GM18505 (cell line): ENCODE measurements at regions not wholly inside any gene's neighbourhood (a gene's known extent, or its start where the extent isn't known, plus 50 kb on each side); places are given as distances from the start of the nearest gene placed in this dataset.
A peak's percentile ranks its signal among the peaks of the same experiment; 100 is the strongest.

Experiments
- ATAC-seq: cut with Tn5 transposase; IDR thresholded peaks from one replicate; pipeline ENCODE4 v1.9.1; 2021; ENCODE audit not compliant: unreplicated experiment
- POLR2A ChIP-seq: IDR thresholded peaks from 4 replicates; pipeline ENCODE4 v1.6.1; 2011; ENCODE audit warnings: borderline replicate concordance; ENCODE audit not compliant: insufficient read depth, insufficient read length; ENCODE audit errors: extremely low read depth

DNA sequence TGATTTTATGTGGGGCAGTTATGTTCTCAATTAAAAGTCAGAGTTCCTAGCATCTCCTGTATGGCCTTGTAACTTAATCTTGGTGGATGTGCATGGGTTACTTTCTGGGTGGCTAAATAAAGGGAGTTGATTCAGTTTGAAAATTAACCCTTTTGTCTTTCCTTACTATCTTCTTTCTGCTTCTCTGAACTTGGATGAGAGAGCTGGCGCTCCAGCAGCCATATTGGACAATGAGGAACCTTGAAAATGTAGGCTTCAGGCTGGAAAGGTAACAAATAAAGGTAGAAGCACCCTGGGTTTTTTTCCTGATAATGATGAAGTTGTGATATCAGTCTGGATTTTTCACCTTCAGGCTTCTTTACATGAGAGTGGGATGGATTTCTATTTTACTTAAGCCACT is 714.1 kb upstream of the TMEM132C start:
- no peak for ATAC-seq

DNA sequence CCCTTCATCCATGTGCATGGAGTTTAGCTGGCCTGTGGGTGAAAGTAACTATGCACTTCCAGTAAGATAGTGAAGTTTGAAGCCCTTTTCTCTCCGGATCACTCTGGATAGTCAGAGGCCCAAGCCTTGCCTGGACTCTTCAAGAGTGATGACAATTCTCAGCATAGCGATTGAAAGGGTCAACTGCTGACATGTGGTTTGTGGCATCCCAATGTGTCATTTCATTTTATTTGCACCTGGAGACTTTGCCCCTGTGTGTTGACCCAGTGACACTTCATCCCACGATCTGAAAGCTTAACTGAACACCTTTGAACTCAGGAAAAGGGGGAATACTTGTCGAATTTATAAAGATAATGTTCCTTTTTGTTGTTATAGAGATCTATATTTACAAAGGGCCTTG is 711.9 kb upstream of the TMEM132C start:
- no peak for TF ChIP-seq POLR2A
- ATAC-seq = no peak

More for the DNA sequence above, 714.1 kb upstream of the TMEM132C start:
- TF ChIP-seq POLR2A = no peak

DNA sequence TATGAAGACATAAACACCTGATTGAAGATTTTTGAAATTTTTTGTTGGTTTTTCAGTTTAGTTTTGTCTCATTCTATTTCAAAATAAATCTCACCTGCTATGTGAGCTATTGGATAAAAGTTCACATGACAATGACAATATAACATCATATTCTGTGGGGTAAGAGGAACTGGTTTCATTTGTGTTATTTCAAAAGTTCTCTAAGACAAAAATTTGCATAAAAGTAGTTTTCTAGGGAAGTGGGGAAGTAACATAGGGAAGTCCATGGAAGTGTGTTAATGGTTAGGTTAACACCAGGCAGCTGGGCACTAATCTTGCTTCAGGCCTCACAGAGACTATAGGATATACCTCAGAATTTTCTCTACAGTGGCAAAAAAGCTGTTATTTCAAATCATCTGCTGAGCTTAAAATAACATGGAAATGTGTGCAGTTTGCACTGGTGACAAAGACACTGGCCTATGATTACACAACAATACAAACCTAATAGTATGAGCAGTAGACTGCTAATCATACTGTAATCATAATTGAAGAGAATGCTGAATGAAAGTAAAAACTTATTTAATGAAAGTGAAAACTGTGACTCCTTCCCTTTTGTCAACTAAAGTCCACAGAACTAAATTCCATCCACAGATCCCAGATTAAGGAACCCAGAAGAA is 710.6 kb upstream of the TMEM132C start:
- no peak for ATAC-seq
- no peak for TF ChIP-seq POLR2A

- no peak for ATAC-seq
- no peak for TF ChIP-seq POLR2A
Observed at GRCh38 chr12:127558361-127558760, 708.6 kb upstream of the TMEM132C start.

DNA sequence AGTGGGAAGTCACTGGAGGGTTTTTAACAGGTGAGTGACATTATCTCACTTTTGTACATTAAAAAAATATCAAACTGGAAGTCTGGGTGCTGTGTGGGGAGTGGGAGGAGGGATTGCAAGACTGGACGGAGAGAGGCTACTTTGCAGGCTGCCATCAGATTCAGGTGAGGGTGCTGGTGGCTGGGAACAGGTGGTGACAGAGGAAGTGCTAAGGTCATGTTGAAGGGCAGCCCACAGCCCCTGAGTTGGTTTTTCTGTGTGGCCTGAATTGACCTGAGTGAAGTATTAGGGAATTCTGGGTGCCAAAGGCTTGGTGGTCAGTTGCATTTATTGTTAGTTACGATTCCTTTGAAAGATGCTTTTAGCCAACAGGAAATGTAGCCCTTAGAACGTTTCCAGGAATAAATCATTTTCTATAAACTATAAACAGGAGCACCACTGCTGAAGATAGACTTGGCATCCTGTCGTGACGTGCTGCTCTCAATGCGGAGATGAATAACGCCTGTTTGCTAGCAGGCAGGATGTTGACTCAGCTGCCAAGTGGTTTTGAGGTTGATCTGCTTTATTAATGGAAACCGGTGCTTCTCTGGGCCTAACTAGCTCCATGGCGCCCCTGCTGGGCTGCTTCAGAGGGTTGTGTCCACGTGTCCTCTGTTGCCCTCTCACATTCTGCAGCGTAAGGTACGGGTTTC is 707.5 kb upstream of the TMEM132C start:
- ATAC-seq = peak; percentile 65

GRCh38 chr12:127560041-127560478 is 706.9 kb upstream of the TMEM132C start:
- no peak for TF ChIP-seq POLR2A
- ATAC-seq = no peak

More for the DNA sequence above, 707.5 kb upstream of the TMEM132C start:
- TF ChIP-seq POLR2A = no peak

DNA sequence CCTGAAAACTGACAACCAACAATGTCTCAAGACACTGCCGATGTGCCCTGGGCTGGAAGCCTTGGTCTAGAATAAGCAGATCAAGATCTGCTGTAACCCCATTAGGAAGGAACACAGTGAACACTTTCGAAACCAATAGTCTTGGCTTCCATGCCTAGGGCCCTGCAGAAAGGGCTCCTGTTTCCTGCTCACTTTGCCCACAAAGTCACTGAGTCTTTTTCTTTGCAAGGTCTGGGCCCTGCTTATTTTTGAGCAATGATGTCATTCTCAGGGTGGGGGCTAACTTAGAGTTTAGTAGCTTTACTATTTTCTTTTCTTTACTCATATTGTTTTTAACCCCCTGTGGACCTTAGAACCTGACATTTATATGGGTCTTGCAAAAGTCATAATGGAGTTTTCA is 704.2 kb upstream of the TMEM132C start:
- ATAC-seq = no peak
- TF ChIP-seq POLR2A = no peak

DNA sequence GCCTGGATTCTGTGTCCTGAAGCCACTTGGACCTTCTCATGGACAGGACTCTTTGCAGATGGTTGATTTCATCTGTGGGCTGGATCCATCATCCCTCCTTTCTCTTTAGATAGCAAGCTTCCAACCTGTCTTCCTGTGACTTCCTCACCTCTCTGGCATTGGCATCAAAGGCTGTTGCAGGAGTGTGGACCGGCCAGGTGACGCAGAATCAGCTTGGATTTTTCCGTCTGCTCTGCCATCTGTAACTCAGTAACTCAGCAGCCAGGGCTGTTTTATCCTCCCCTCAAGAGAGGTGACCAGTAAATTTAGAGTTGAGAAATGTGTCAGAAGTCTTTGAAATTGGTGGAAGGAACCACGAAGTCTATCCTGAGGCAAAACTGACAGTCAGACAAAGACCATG is 701.7 kb upstream of the TMEM132C start:
- no peak for ATAC-seq
- TF ChIP-seq POLR2A = no peak

GRCh38 chr12:127567531-127567930 is 699.4 kb upstream of the TMEM132C start:
- no peak for TF ChIP-seq POLR2A
- ATAC-seq = no peak

GRCh38 chr12:127570387-127570786 is 696.6 kb upstream of the TMEM132C start:
- no peak for TF ChIP-seq POLR2A
- ATAC-seq = no peak

- no peak for ATAC-seq
- no peak for TF ChIP-seq POLR2A
Observed at GRCh38 chr12:127570793-127571360, 696.1 kb upstream of the TMEM132C start.

DNA sequence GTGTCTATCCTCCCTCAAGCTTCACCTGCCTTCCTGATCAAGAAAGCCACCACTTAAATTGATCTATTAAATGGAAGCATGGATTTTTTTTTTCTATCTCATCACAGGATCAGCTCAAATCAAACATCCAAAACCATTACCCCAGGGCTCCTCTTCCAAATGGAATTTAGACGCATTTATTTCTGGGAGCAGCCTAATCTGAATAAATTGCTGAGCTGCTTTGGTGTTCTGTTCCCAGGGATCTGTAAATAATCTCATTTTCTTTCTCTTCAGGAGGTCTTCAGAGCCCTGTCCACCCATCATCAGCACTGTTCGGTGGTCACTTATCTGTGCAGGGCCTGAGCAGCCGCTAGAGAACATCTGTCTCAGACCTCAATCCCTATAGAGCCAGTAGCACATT is 695.4 kb upstream of the TMEM132C start:
- ATAC-seq = no peak

GRCh38 chr12:127579446-127579845 is 687.5 kb upstream of the TMEM132C start:
- TF ChIP-seq POLR2A = no peak
- ATAC-seq = no peak

More for the DNA sequence above, 695.4 kb upstream of the TMEM132C start:
- TF ChIP-seq POLR2A = no peak

DNA sequence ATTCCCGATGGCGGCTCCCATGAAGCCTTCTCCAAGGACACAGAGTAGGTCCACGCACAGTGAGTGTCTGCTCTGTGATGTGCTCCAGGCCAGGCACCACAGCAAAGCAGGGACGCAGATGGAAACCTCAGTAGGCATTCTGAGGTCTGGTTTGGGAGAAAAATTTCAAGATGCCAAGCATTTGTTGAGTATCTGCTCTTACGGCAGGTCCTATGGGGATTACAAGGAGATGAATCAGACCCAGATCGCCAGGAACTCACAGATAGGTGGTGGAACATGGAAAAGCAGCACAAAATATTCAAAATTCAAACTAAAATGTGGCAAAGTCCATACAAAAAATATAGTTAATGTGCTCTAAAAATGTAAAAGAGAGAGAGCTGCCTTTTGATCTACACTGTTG is 684.9 kb upstream of the TMEM132C start:
- ATAC-seq = no peak
- no peak for TF ChIP-seq POLR2A
